ENCODE measurements at regions not wholly inside any gene's neighbourhood (a gene's known extent, or its start where the extent isn't known, plus 50 kb on each side); places are given as distances from the start of the nearest gene placed in this dataset.

GRCh38 chr3:171953301-171954022, 85.9 kb upstream of the FNDC3B start:
- no peak for TF ChIP-seq CTCF (IDR thresholded peaks at IDR 0.05)
- H3K9me3 ChIP-seq, result no peaks in the 10 kb centered on the region
- intact Hi-C loops (cut with DNase I), result no loop called here
- no peak overlapping the region for H3K27ac ChIP-seq
- no peaks in the 10 kb centered on the region for H3K36me3 ChIP-seq
- no peak overlapping the region for H3K9ac ChIP-seq (ENCODE audit: low read depth in 2 of 2, low read length in 2 of 2)
- H3K4me3 ChIP-seq, result no peak overlapping the region
- H3K4me1 ChIP-seq, result no peaks in the 10 kb centered on the region
- H3K27me3 ChIP-seq, result no peaks in the 10 kb centered on the region
- DNase-seq, result no peak

- no peak for DNase-seq
- Histone ChIP-seq H3K4me3 (no peak overlapping the region), H3K27me3 (no peaks in the 10 kb centered on the region), H3K9me3 (no peaks in the 10 kb centered on the region), H3K36me3 (no peaks in the 10 kb centered on the region), H3K9ac (ENCODE audit: low read depth in 2 of 2, low read length in 2 of 2) (no peak overlapping the region), H3K4me1 (no peaks in the 10 kb centered on the region), H3K27ac (no peak overlapping the region)
- no peak for TF ChIP-seq CTCF (IDR thresholded peaks at IDR 0.05)
- intact Hi-C loops (cut with DNase I), result no loop called here
Measured at GRCh38 chr3:171954690-171955383, 84.5 kb upstream of the FNDC3B start.

DNA sequence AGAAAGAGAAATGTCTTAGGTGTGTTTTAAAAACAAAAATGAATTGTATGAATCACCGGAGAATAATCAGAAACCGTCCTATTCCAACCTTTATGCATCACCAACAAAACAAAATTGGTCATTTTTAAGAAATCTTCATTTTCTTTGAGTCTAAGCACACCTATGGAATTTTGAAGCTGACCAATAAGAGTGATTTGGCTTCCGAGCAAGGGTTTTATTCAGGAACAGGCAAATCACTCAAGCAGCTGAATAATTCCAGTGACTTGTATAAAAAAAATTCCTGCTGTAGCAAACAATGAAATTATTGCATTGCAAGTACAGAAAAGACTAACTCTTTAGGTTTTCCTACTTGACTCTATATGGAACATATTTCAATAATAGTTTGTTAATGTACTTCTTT, 83.8 kb upstream of the FNDC3B start:
- no peak for TF ChIP-seq CTCF (IDR thresholded peaks at IDR 0.05)
- Histone ChIP-seq H3K4me1 (no peaks in the 10 kb centered on the region), H3K36me3 (no peaks in the 10 kb centered on the region), H3K27me3 (no peaks in the 10 kb centered on the region), H3K9ac (ENCODE audit: low read depth in 2 of 2, low read length in 2 of 2) (no peak overlapping the region), H3K9me3 (no peaks in the 10 kb centered on the region), H3K27ac (no peak overlapping the region), H3K4me3 (no peak overlapping the region)
- intact Hi-C loops (cut with DNase I), result no loop called here
- DNase-seq, result no peak

GRCh38 chr3:171956181-171956683, 83.1 kb upstream of the FNDC3B start:
- intact Hi-C loops (cut with DNase I), result no loop called here
- H3K9ac ChIP-seq (ENCODE audit: low read depth in 2 of 2, low read length in 2 of 2), result no peak overlapping the region
- H3K4me3 ChIP-seq, result no peak overlapping the region
- no peak for DNase-seq
- H3K27ac ChIP-seq, result no peak overlapping the region
- H3K27me3 ChIP-seq, result no peaks in the 10 kb centered on the region
- H3K9me3 ChIP-seq, result no peaks in the 10 kb centered on the region
- no peaks in the 10 kb centered on the region for H3K4me1 ChIP-seq
- H3K36me3 ChIP-seq, result no peaks in the 10 kb centered on the region
- TF ChIP-seq CTCF (IDR thresholded peaks at IDR 0.05), result no peak

DNA sequence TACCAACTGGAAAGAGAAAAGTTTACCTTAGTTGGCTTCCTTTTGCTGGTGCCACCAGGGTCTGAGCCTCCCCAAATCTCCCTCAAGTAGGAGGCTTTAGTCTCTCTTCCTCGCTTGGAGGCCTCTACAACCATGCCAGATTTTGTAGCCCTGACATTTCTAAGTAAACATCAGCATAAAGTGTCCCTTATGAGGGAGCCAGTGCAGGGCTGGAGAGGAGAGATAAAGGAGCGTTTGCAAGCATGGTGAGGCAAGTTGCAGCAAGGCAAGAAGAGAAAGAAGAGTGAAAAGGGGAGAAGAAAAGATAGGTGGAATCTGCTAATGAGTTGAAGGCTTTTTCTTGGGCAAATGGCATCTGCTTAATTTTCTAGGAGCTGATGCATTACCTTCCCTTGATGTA, 82.7 kb upstream of the FNDC3B start:
- intact Hi-C loops (cut with DNase I), result no loop called here
- no peak overlapping the region for H3K27ac ChIP-seq
- no peak for DNase-seq

More for the DNA sequence above, 82.7 kb upstream of the FNDC3B start:
- Histone ChIP-seq H3K9me3 (no peaks in the 10 kb centered on the region), H3K4me3 (no peak overlapping the region), H3K27me3 (no peaks in the 10 kb centered on the region), H3K4me1 (no peaks in the 10 kb centered on the region), H3K9ac (ENCODE audit: low read depth in 2 of 2, low read length in 2 of 2) (no peak overlapping the region), H3K36me3 (no peaks in the 10 kb centered on the region)
- TF ChIP-seq CTCF (IDR thresholded peaks at IDR 0.05), result no peak

Data from colonic mucosa (tissue), 4 donors.